ENCODE measurements at regions not wholly inside any gene's neighbourhood (a gene's known extent, or its start where the extent isn't known, plus 50 kb on each side); places are given as distances from the start of the nearest gene placed in this dataset.

DNA sequence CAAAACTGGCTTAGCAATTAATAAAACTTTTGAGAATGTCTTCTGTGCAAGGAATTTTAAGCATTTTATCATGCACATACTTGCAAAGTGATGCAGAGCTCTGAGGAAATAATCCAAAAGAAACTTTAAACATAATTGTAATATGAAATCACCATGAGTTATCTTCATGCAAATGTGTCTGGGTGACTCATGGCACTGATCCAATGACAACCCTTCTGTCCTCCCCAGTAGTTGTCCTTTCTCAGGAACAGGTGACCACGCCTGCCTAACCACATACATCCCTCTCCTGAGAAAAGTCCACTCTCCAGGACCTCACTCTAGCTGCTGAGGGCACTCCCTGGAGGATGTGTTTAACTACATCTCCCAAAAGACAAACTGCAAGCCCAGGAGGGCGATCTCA, 530.6 kb upstream of the IL12A start:
- no peak for TF ChIP-seq CTCF (IDR thresholded peaks at IDR 0.05; ENCODE audit: poor library complexity)
- Histone ChIP-seq H3K36me3 (replicated peaks; ENCODE audit: insufficient read depth, low read depth) (no peaks in the 10 kb centered on the region), H3K9me3 (ENCODE audit: low read depth) (no peaks in the 10 kb centered on the region), H3K79me2 (no peaks in the 10 kb centered on the region), H3K27ac (no peak overlapping the region), H3K9me2 (replicated peaks; ENCODE audit: insufficient read depth) (no peaks in the 10 kb centered on the region), H3K4me2 (no peak overlapping the region), H3K4me1 (ENCODE audit: insufficient read depth) (no peaks in the 10 kb centered on the region), H3K27me3 (no peaks in the 10 kb centered on the region), H2AFZ (no peak overlapping the region), H3K4me3 (no peak overlapping the region), H4K20me1 (ENCODE audit: insufficient read depth, poor library complexity, severe bottlenecking) (no peaks in the 10 kb centered on the region)
- WGBS (ENCODE audit: low lambda C conversion rate, missing lambda C conversion rate), result 48% methylated on average over 2 of the region's 2 CpGs
- DNase-seq (ENCODE audit: low spot score), result peak; percentile 35

GRCh38 chr3:159458982-159459381, 529.7 kb upstream of the IL12A start:
- TF ChIP-seq CTCF (IDR thresholded peaks at IDR 0.05; ENCODE audit: poor library complexity) (no peak), EZH2phosphoT487 (IDR thresholded peaks at IDR 0.05; ENCODE audit: low read depth, severe bottlenecking, unreplicated experiment) (no peak), EZH2 (IDR thresholded peaks at IDR 0.05; ENCODE audit: borderline replicate concordance) (no peak)
- H3K27me3 ChIP-seq, result no peaks in the 10 kb centered on the region
- no peaks in the 10 kb centered on the region for H3K4me1 ChIP-seq (ENCODE audit: insufficient read depth)
- H3K9me2 ChIP-seq (replicated peaks; ENCODE audit: insufficient read depth), result no peaks in the 10 kb centered on the region
- DNase-seq (ENCODE audit: low spot score), result no peak
- H3K9me3 ChIP-seq (ENCODE audit: low read depth), result no peaks in the 10 kb centered on the region
- no peaks in the 10 kb centered on the region for H3K79me2 ChIP-seq
- no peak overlapping the region for H3K4me2 ChIP-seq
- no peak overlapping the region for H3K27ac ChIP-seq
- no peaks in the 10 kb centered on the region for H3K36me3 ChIP-seq (replicated peaks; ENCODE audit: insufficient read depth, low read depth)
- H3K4me3 ChIP-seq, result no peak overlapping the region
- 73% methylated on average over 2 of the region's 2 CpGs for WGBS (ENCODE audit: low lambda C conversion rate, missing lambda C conversion rate)
- H4K20me1 ChIP-seq (ENCODE audit: insufficient read depth, poor library complexity, severe bottlenecking), result no peaks in the 10 kb centered on the region
- H2AFZ ChIP-seq, result no peak overlapping the region

- no peak for DNase-seq (ENCODE audit: low spot score)
- Histone ChIP-seq H3K36me3 (replicated peaks; ENCODE audit: insufficient read depth, low read depth) (no peaks in the 10 kb centered on the region), H3K4me1 (ENCODE audit: insufficient read depth) (no peaks in the 10 kb centered on the region), H3K4me3 (no peak overlapping the region), H3K27me3 (no peaks in the 10 kb centered on the region), H3K27ac (no peak overlapping the region), H3K9me2 (replicated peaks; ENCODE audit: insufficient read depth) (no peaks in the 10 kb centered on the region), H3K4me2 (no peak overlapping the region), H3K9me3 (ENCODE audit: low read depth) (no peaks in the 10 kb centered on the region), H2AFZ (no peak overlapping the region), H4K20me1 (ENCODE audit: insufficient read depth, poor library complexity, severe bottlenecking) (no peaks in the 10 kb centered on the region), H3K79me2 (no peaks in the 10 kb centered on the region)
- WGBS (ENCODE audit: low lambda C conversion rate, missing lambda C conversion rate), result 69% methylated on average over 4 of the region's 4 CpGs
- TF ChIP-seq CTCF (IDR thresholded peaks at IDR 0.05; ENCODE audit: poor library complexity), result no peak
Observed at GRCh38 chr3:159472611-159473010, 516.0 kb upstream of the IL12A start.

DNA sequence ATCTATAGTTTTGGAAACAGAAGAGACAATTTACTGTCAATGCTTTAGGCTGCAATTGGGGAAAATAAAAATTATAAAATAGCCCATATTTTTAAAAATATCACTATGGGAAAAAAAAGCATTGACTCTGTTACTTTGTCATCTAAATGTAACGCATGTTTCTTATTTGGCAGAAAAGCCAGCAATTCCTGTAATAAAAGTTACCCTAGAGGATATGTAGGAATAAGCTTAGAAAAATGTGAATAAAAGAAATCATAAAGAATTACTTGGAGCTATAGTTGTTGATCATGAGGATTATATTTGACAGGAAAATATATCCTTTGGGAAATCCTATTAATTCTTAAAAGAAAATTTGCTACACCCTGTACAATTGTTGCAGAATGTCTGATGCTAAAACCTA, 515.4 kb upstream of the IL12A start:
- no peak for TF ChIP-seq EZH2phosphoT487 (IDR thresholded peaks at IDR 0.05; ENCODE audit: low read depth, severe bottlenecking, unreplicated experiment)
- TF ChIP-seq CTCF (IDR thresholded peaks at IDR 0.05; ENCODE audit: poor library complexity), result no peak
- TF ChIP-seq EZH2 (IDR thresholded peaks at IDR 0.05; ENCODE audit: borderline replicate concordance), result no peak
- DNase-seq (ENCODE audit: low spot score), result no peak
- Histone ChIP-seq H3K9me2 (replicated peaks; ENCODE audit: insufficient read depth) (no peaks in the 10 kb centered on the region), H2AFZ (no peak overlapping the region), H3K79me2 (no peaks in the 10 kb centered on the region), H3K36me3 (replicated peaks; ENCODE audit: insufficient read depth, low read depth) (no peaks in the 10 kb centered on the region), H4K20me1 (ENCODE audit: insufficient read depth, poor library complexity, severe bottlenecking) (no peaks in the 10 kb centered on the region), H3K9me3 (ENCODE audit: low read depth) (no peaks in the 10 kb centered on the region), H3K4me2 (no peak overlapping the region), H3K4me3 (no peak overlapping the region), H3K27me3 (no peaks in the 10 kb centered on the region), H3K4me1 (ENCODE audit: insufficient read depth) (no peaks in the 10 kb centered on the region), H3K27ac (no peak overlapping the region)
- WGBS (ENCODE audit: low lambda C conversion rate, missing lambda C conversion rate), result 78% methylated on average over 1 of the region's 1 CpG

Data from hepatocyte (in vitro differentiated cells).